Skeletal muscle tissue (tissue), 3 donors: ENCODE measurements at regions not wholly inside any gene's neighbourhood (a gene's known extent, or its start where the extent isn't known, plus 50 kb on each side); places are given as distances from the start of the nearest gene placed in this dataset.
"Not testable (repeated sequence)": the region's sequence is repeated elsewhere in the genome, so short reads cannot be mapped to it uniquely, and the experiment has no call there.

Experiments used
- H3K27ac ChIP-seq: one replicate; pipeline ENCODE4 v1.7.0; 2013; ENCODE audit warnings: mild to moderate bottlenecking, low read depth, low read length, inconsistent platforms
- H3K27me3 ChIP-seq, 3 donors: one replicate each; pipeline ENCODE4 v1.7.0; 2013; ENCODE audit warnings: low read length in 3 of 3; ENCODE audit not compliant: control insufficient read depth in 3 of 3, insufficient read depth in 3 of 3
- H3K36me3 ChIP-seq, 3 donors: one replicate each; pipeline ENCODE4 v1.7.0; 2013; ENCODE audit warnings: low read length in 3 of 3; ENCODE audit not compliant: control insufficient read depth in 3 of 3, insufficient read depth in 3 of 3
- H3K4me1 ChIP-seq, 3 donors: one replicate each; pipeline ENCODE4 v1.7.0; 2013; ENCODE audit warnings: low read length in 3 of 3, mild to moderate bottlenecking in 3 of 3; ENCODE audit not compliant: control insufficient read depth in 3 of 3, insufficient read depth in 3 of 3
- H3K4me3 ChIP-seq, 3 donors: one replicate each; pipeline ENCODE4 v1.7.0; 2013; ENCODE audit warnings: low read length in 3 of 3
- H3K9ac ChIP-seq, 3 donors: one replicate each; pipeline ENCODE4 v1.7.0; 2013; ENCODE audit warnings: low read length in 3 of 3, mild to moderate bottlenecking in 3 of 3, moderate library complexity in 2 of 3, low read depth in 1 of 3
- H3K9me3 ChIP-seq, 3 donors: one replicate each; pipeline ENCODE4 v1.7.0; 2013; ENCODE audit warnings: low read length in 3 of 3; ENCODE audit not compliant: control insufficient read depth in 3 of 3
- donor health status: Osteomylitis.

GRCh38 chr1:96865731-96866685, 144.4 kb downstream of the PTBP2 start:
- Histone ChIP-seq H3K4me1 (peaks cover 0 to 2% (median 2%) of the 10 kb centered on the region in 3 donors), H3K4me3 (no peak overlapping the region), H3K27me3 (no peaks in the 10 kb centered on the region), H3K9ac (no peak overlapping the region), H3K27ac (peak overlapping the region; percentile 62), H3K36me3 (no peaks in the 10 kb centered on the region), H3K9me3 (no peaks in the 10 kb centered on the region)

GRCh38 chr1:96872757-96873156, 151.2 kb downstream of the PTBP2 start:
- no peaks in the 10 kb centered on the region for H3K4me1 ChIP-seq
- no peak overlapping the region for H3K9ac ChIP-seq
- no peaks in the 10 kb centered on the region for H3K36me3 ChIP-seq
- H3K27ac ChIP-seq: no peak overlapping the region
- H3K4me3 ChIP-seq: no peak overlapping the region
- peaks cover 3 to 13% (median 5%) of the 10 kb centered on the region in 3 donors for H3K9me3 ChIP-seq
- H3K27me3 ChIP-seq: no peaks in the 10 kb centered on the region

GRCh38 chr1:96878640-96879039, 157.1 kb downstream of the PTBP2 start:
- Histone ChIP-seq H3K4me3 (no peak overlapping the region), H3K9me3 (peaks cover 0 to 3% (median 0%) of the 10 kb centered on the region in 3 donors), H3K27me3 (no peaks in the 10 kb centered on the region), H3K27ac (no peak overlapping the region), H3K4me1 (no peaks in the 10 kb centered on the region), H3K36me3 (no peaks in the 10 kb centered on the region), H3K9ac (no peak overlapping the region)

GRCh38 chr1:96880626-96881025, 159.0 kb downstream of the PTBP2 start:
- Histone ChIP-seq H3K27ac (no peak overlapping the region), H3K4me1 (no peaks in the 10 kb centered on the region), H3K27me3 (no peaks in the 10 kb centered on the region), H3K4me3 (no peak overlapping the region), H3K9ac (no peak overlapping the region), H3K36me3 (no peaks in the 10 kb centered on the region), H3K9me3 (peaks cover 0 to 3% (median 0%) of the 10 kb centered on the region in 3 donors)

GRCh38 chr1:96882096-96882495, 160.5 kb downstream of the PTBP2 start:
- peaks cover 0 to 3% (median 0%) of the 10 kb centered on the region in 3 donors for H3K9me3 ChIP-seq
- H3K27ac ChIP-seq: no peak overlapping the region
- no peak overlapping the region for H3K9ac ChIP-seq
- H3K36me3 ChIP-seq: no peaks in the 10 kb centered on the region
- no peaks in the 10 kb centered on the region for H3K27me3 ChIP-seq
- H3K4me3 ChIP-seq: no peak overlapping the region
- no peaks in the 10 kb centered on the region for H3K4me1 ChIP-seq

- H3K9ac ChIP-seq: no peak overlapping the region
- no peaks in the 10 kb centered on the region for H3K36me3 ChIP-seq
- H3K4me3 ChIP-seq: no peak overlapping the region
- H3K27me3 ChIP-seq: no peaks in the 10 kb centered on the region
- peaks cover 0 to 6% (median 0%) of the 10 kb centered on the region in 3 donors for H3K9me3 ChIP-seq
- H3K4me1 ChIP-seq: no peaks in the 10 kb centered on the region
- no peak overlapping the region for H3K27ac ChIP-seq
Observed at GRCh38 chr1:96886474-96886873, 164.9 kb downstream of the PTBP2 start.

GRCh38 chr1:96887501-96887900, 165.9 kb downstream of the PTBP2 start:
- no peaks in the 10 kb centered on the region for H3K36me3 ChIP-seq
- no peak overlapping the region for H3K27ac ChIP-seq
- H3K9me3 ChIP-seq: peaks cover 0 to 6% (median 0%) of the 10 kb centered on the region in 3 donors
- H3K9ac ChIP-seq: no peak overlapping the region
- H3K4me3 ChIP-seq: no peak overlapping the region
- no peaks in the 10 kb centered on the region for H3K27me3 ChIP-seq
- no peaks in the 10 kb centered on the region for H3K4me1 ChIP-seq

- Histone ChIP-seq H3K36me3 (no peaks in the 10 kb centered on the region), H3K27ac (no peak overlapping the region), H3K9ac (no peak overlapping the region), H3K4me3 (no peak overlapping the region), H3K9me3 (peaks cover 5 to 8% (median 6%) of the 10 kb centered on the region in 3 donors), H3K4me1 (no peaks in the 10 kb centered on the region), H3K27me3 (no peaks in the 10 kb centered on the region)
Observed at GRCh38 chr1:96901783-96902363, 180.3 kb downstream of the PTBP2 start.

- H3K4me1 ChIP-seq: no peaks in the 10 kb centered on the region
- no peaks in the 10 kb centered on the region for H3K36me3 ChIP-seq
- no peak overlapping the region for H3K9ac ChIP-seq
- H3K27ac ChIP-seq: no peak overlapping the region
- no peaks in the 10 kb centered on the region for H3K27me3 ChIP-seq
- no peak overlapping the region for H3K4me3 ChIP-seq
- no peaks in the 10 kb centered on the region for H3K9me3 ChIP-seq
Observed at GRCh38 chr1:96912248-96912647, 190.7 kb downstream of the PTBP2 start.

- not testable (repeated sequence) for H3K9me3 ChIP-seq, H3K4me3 ChIP-seq, H3K27me3 ChIP-seq, H3K36me3 ChIP-seq, H3K27ac ChIP-seq, H3K4me1 ChIP-seq, H3K9ac ChIP-seq
Observed at GRCh38 chr1:96915701-96916100, 194.1 kb downstream of the PTBP2 start.
